ENCODE measurements at regions not wholly inside any gene's neighbourhood (a gene's known extent, or its start where the extent isn't known, plus 50 kb on each side); places are given as distances from the start of the nearest gene placed in this dataset.
"Not testable (repeated sequence)": the region's sequence is repeated elsewhere in the genome, so short reads cannot be mapped to it uniquely, and the experiment has no call there.

DNA sequence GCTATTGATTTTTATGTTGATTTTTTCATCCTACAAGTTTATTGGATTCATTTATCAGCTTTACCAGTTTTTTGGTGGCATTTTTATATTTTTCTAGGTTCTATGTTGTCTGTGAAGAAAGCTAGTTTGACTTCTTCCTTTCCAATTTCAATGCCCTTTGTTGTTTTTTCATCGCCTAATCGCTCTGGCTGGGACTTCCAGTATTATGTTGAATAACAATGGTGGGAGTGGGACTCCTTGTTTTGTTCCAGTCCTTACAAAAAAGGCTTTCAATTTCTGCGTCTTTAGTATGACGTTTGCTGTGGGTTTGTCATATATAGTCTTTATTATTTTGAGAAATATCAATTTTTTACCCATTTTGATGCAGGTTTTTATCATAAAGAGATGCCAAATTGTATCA, 175.6 kb upstream of the CCNH start:
- intact Hi-C loops (cut with micrococcal nuclease): no loop called here
- Mint-ChIP-seq H3K9me3 (ENCODE audit: insufficient read depth) (peaks cover 5% of the 10 kb centered on the region), H3K4me1 (no peaks in the 10 kb centered on the region), H3K27me3 (no peaks in the 10 kb centered on the region), H3K4me3 (no peak overlapping the region), H3K27ac (no peak overlapping the region)
- H3K9ac ChIP-seq (ENCODE audit: low read length): no peak overlapping the region
- DNase-seq (no peak), ATAC-seq (ENCODE audit: low read depth) (no peak)
- H3K79me2 ChIP-seq (ENCODE audit: control insufficient read depth, insufficient read depth, low read length): no peaks in the 10 kb centered on the region
- no peaks in the 10 kb centered on the region for H3K36me3 ChIP-seq (replicated peaks in 1 of 2; ENCODE audit: control extremely low read depth in 1 of 2, control insufficient read depth in 1 of 2, extremely low read depth in 1 of 2, insufficient read depth in 2 of 2, low read length in 1 of 2)
- H4K20me1 ChIP-seq (ENCODE audit: control insufficient read depth, insufficient read depth, low read length, poor library complexity, severe bottlenecking): no peaks in the 10 kb centered on the region
- no peak overlapping the region for H3K27ac ChIP-seq (ENCODE audit: low read length in 2 of 2)
- TF ChIP-seq, protein P1, sequence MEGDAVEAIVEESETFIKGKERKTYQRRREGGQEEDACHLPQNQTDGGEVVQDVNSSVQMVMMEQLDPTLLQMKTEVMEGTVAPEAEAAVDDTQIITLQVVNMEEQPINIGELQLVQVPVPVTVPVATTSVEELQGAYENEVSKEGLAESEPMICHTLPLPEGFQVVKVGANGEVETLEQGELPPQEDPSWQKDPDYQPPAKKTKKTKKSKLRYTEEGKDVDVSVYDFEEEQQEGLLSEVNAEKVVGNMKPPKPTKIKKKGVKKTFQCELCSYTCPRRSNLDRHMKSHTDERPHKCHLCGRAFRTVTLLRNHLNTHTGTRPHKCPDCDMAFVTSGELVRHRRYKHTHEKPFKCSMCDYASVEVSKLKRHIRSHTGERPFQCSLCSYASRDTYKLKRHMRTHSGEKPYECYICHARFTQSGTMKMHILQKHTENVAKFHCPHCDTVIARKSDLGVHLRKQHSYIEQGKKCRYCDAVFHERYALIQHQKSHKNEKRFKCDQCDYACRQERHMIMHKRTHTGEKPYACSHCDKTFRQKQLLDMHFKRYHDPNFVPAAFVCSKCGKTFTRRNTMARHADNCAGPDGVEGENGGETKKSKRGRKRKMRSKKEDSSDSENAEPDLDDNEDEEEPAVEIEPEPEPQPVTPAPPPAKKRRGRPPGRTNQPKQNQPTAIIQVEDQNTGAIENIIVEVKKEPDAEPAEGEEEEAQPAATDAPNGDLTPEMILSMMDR (IDR thresholded peaks at IDR 0.05): no peak
- H3K4me3 ChIP-seq (ENCODE audit: control extremely low read depth in 1 of 5, extremely low read depth in 1 of 5, insufficient read depth in 1 of 5, low read depth in 2 of 5, low read length in 4 of 5): no peak overlapping the region
- H2AFZ ChIP-seq (ENCODE audit: insufficient read depth, low read depth, low read length, poor library complexity, severe bottlenecking): no peak overlapping the region
- H3K27me3 ChIP-seq (replicated peaks in 1 of 4; ENCODE audit: control extremely low read depth in 1 of 4, control insufficient read depth in 3 of 4, insufficient read depth in 4 of 4, low read length in 3 of 4): no peaks in the 10 kb centered on the region
- H3K4me1 ChIP-seq (ENCODE audit: control insufficient read depth in 2 of 2, insufficient read depth in 2 of 2, low read length in 2 of 2): no peaks in the 10 kb centered on the region
- H3K9me3 ChIP-seq (ENCODE audit: control extremely low read depth in 1 of 3, control insufficient read depth in 2 of 3, insufficient read depth in 1 of 3, low read length in 2 of 3): no peaks in the 10 kb centered on the region
- WGBS (ENCODE audit: insufficient coverage): no CpG with 5 or more reads among the region's 4 CpGs
- CTCF ChIA-PET: no interaction called here
- H3K4me2 ChIP-seq (replicated peaks; ENCODE audit: low read depth, low read length, poor library complexity, severe bottlenecking): no peak overlapping the region
- POLR2A ChIA-PET: no interaction called here

DNA sequence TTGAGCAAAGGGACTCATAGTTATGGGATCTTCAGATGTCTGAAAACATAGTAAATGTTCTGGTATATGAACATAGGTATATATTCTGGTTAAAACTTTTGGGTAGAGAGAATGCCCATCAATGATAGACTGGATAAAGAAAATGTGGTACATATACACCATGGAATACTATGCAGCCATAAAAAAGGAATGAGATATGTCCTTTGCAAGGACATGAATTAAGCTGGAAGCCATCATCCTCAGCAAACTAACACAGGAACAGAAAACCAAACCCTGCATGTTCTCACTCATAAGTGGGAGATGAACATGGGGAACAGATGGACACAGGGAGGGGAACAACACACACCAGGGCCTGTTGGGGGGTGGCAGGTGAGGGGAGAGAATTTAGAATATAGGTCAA, 171.0 kb upstream of the CCNH start:
- H3K36me3 ChIP-seq (replicated peaks in 1 of 2; ENCODE audit: control extremely low read depth in 1 of 2, control insufficient read depth in 1 of 2, extremely low read depth in 1 of 2, insufficient read depth in 2 of 2, low read length in 1 of 2); H3K79me2 ChIP-seq (ENCODE audit: control insufficient read depth, insufficient read depth, low read length); POLR2A ChIA-PET; H3K9ac ChIP-seq (ENCODE audit: low read length); DNase-seq; H3K4me1 ChIP-seq (ENCODE audit: control insufficient read depth in 2 of 2, insufficient read depth in 2 of 2, low read length in 2 of 2); CTCF ChIA-PET; H3K27me3 Mint-ChIP-seq; H3K4me1 Mint-ChIP-seq; H3K27ac Mint-ChIP-seq; H3K4me3 Mint-ChIP-seq; H3K9me3 Mint-ChIP-seq (ENCODE audit: insufficient read depth); H3K27ac ChIP-seq (ENCODE audit: low read length in 2 of 2); H3K4me2 ChIP-seq (replicated peaks; ENCODE audit: low read depth, low read length, poor library complexity, severe bottlenecking); H3K4me3 ChIP-seq (ENCODE audit: control extremely low read depth in 1 of 5, extremely low read depth in 1 of 5, insufficient read depth in 1 of 5, low read depth in 2 of 5, low read length in 4 of 5); intact Hi-C loops (cut with micrococcal nuclease); H3K27me3 ChIP-seq (replicated peaks in 1 of 4; ENCODE audit: control extremely low read depth in 1 of 4, control insufficient read depth in 3 of 4, insufficient read depth in 4 of 4, low read length in 3 of 4); ATAC-seq (ENCODE audit: low read depth); H2AFZ ChIP-seq (ENCODE audit: insufficient read depth, low read depth, low read length, poor library complexity, severe bottlenecking); H4K20me1 ChIP-seq (ENCODE audit: control insufficient read depth, insufficient read depth, low read length, poor library complexity, severe bottlenecking); H3K9me3 ChIP-seq (ENCODE audit: control extremely low read depth in 1 of 3, control insufficient read depth in 2 of 3, insufficient read depth in 1 of 3, low read length in 2 of 3): not testable (repeated sequence)

Measured in B cell (primary cell).